COR-L47 (cell line): ENCODE measurements at regions not wholly inside any gene's neighbourhood (a gene's known extent, or its start where the extent isn't known, plus 50 kb on each side); places are given as distances from the start of the nearest gene placed in this dataset.

ENCODE experiments used
- DNase-seq: peaks from one replicate; lab custom pipeline; 2025; lab: John Stamatoyannopoulos, UW

- no peak for DNase-seq
Observed at GRCh38 chr6:82645536-82646230, 282.1 kb downstream of the TPBG start.

- DNase-seq, result no peak
Observed at GRCh38 chr6:82646231-82646615, 282.6 kb downstream of the TPBG start.

DNA sequence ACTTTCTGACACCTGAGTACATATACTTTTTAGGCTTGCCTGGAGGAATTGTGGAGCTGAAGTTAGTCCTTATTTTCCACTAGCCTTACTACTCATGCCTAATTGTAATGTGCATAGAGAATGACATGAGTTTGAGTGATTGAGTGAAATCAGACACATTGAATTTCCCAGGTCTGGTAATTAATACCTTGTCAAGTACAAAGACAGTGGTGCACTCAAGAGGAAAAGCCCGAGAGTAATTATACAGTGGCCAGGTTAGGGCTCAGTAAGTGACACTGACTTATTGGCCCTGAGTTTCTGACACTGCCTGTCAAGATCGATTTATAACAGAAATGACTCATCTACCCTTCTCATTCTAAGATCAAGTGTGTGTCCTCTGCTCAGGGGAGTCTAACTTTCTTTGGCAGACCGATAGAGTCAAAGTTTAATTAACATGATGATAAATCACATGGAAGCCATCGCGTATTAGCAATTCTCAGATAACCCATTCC is 288.3 kb downstream of the TPBG start:
- DNase-seq, result no peak

- no peak for DNase-seq
Observed at GRCh38 chr6:82679232-82679631, 315.6 kb downstream of the TPBG start.

DNA sequence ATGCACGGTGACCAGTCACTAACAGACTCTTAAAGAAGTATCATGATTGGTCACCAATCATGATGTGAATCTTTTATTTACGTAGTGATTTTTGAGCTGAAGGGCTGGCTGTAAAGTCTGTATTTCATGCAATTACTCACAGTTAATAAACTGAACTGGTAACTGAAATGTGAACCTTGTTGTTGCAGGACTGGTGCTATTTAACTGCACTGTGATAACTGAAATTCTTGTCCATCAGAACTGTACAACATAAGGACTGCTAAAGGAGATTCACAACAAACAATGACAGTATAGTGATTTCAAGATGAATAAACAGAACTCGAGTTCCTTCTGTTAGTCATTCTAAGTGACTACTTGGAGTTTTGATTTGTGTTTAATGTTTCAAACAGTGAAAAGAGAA is 316.6 kb downstream of the TPBG start:
- DNase-seq, result no peak

DNA sequence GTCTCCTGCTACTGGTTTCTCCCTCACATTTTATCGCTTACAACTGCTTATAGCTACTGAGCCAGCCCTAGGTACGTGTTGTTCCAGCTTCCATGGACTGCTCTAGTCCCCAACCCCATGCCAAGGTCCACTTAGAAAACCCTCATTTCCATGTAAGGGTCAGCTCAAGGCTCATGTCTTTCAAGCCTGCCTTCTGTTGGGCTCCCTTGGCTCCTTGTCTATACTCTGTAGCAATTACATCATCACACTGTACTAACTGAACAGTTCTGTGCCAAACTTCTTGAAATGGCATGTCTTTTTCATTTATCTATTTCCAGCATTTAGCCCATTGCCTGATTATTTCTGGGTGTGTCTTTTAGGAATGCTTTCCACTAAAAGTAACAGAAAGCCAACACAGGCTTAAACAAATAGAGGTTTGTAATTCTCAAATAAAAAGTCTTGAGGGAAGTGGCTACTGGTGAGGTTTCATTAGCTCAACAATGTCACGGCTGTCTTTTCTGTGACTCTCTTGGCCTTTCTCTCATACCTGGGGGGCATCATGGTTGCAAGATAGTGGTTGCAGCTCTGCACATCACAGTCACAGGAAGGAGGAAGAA is 317.6 kb downstream of the TPBG start:
- no peak for DNase-seq

- no peak for DNase-seq
Observed at GRCh38 chr6:82686719-82687118, 323.1 kb downstream of the TPBG start.

DNA sequence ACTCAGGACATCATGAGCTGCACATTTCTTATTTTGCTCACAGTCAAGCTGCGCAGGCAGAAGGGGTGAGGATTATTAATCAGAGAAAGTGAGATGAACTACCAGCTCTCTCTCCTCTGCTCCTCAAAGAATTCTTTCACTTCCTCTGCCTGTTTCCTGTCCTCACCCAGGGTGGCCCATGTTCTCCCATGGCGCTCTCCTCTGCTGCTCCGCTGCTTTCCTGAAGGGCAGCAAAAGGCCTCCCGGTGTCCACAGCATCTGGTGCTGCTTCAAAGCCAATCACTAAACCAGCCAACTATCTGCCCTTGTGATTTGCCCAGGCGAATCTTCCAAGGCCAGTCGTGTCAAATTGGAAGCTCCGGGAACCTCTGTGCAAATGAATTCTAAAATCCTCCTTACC is 324.2 kb downstream of the TPBG start:
- no peak for DNase-seq

DNA sequence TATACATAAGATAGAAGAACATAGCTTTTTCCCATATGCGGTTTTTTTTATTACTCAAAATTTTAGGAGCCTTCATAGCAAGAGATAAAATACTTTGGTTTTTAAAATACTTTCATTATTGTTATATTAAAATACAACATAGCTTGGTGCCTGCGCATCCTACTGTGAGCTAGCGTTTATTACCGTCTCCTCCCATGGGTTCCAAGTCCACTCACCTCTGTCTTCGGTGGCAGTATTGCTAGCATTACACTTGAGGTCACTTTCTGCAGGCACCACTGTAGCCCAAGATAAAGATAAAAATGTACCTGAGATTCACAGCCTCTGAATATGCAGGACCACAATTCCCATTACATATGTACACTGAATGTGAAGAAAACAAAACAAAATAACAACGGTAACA is 326.7 kb downstream of the TPBG start:
- no peak for DNase-seq

- no peak for DNase-seq
Observed at GRCh38 chr6:82691997-82692396, 328.4 kb downstream of the TPBG start.

GRCh38 chr6:82693094-82693493 is 329.5 kb downstream of the TPBG start:
- DNase-seq, result peak; percentile 94

DNA sequence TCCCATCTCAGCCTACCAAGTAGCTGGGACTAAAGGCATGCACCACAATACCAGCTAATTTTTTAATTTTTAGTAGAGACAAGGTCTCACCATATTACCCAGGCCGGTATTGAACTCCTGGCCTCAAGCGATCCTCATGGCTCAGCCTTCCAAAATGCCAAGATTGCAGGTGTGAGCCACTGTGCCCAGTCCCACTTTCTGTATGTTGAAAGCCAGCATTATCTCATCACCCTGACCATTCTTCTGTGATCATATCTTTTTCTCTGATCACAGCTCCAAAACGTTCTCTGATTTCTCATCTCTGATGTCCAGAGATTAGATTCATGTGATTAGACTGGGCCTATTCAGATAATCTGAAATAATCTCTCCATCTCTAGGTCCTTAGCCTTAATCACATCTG is 337.7 kb downstream of the TPBG start:
- no peak for DNase-seq

DNA sequence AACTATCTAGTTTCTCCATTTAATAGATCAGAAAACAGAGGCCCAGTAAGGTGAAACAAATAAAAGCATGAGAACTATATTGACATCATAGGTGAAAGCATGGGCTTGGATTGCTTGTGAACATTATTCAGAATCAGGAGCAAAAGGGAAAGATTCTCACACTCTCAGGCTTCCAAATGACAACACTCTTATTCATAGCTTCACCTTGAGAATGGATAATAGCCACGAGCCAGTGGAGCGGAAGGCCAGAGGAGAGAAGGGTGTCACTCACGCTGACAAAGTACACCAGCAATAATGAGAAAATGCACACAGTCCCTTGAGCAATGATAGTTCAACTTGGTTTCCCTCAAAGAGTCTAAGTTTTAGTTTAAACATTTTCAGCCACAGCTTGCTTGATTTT is 339.0 kb downstream of the TPBG start:
- DNase-seq, result no peak

- no peak for DNase-seq
Observed at GRCh38 chr6:82703230-82703629, 339.6 kb downstream of the TPBG start.

- no peak for DNase-seq
Observed at GRCh38 chr6:82704045-82704444, 340.4 kb downstream of the TPBG start.

- DNase-seq, result no peak
Observed at GRCh38 chr6:82705579-82705978, 342.0 kb downstream of the TPBG start.

DNA sequence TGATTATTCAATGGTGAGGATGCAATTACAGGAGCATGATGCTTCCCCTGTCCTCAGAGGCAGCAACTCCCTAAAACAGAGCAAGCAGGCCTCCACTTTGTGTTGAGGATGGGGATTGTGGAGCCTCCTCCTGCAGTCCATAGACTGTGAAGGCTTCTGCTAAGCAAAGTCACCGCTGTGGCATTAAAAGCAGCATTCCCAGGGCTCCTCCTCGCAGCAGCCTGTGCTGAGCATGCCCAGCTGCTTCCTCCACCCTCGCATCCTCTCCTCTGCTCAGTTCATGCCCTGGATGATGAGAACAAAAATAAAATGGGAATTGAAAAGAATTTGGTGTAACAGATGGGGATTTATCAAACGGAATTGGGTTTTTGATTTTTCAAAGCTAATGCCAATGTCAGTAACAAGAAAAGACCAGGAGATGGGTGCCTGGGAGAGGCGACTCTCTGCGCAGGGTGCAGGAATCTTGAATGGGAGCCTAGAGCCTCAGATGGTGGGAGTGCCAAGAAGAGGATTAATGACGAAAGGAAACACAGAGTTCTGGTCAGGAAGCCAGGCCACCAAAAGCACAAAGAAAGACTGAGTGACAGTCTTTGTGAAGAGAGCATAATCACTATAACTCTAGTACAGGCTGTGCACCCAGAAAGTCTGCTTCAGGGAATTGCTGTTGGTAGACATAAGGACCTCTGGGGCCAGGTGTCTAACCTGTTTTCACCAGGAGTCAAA is 347.6 kb downstream of the TPBG start:
- no peak for DNase-seq

DNA sequence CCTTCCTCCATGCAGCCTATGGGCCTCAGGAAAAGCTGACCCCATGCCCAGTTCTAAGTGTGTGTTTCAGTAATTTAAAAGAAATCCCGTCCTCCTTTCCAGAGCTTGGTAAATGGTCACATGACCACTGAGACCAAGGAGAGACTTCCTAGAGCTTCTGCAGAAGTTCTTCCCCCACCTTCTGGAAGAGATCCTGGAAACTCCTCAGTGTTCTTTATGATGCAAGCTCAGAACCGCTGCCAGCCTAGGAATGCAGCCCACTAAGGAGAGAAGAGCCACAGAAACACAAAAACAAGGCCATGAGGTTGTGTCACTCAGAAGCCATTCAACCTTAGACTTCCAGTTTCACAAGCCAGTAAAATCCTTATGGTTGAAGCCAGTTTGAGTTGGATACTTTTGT is 348.4 kb downstream of the TPBG start:
- no peak for DNase-seq

DNA sequence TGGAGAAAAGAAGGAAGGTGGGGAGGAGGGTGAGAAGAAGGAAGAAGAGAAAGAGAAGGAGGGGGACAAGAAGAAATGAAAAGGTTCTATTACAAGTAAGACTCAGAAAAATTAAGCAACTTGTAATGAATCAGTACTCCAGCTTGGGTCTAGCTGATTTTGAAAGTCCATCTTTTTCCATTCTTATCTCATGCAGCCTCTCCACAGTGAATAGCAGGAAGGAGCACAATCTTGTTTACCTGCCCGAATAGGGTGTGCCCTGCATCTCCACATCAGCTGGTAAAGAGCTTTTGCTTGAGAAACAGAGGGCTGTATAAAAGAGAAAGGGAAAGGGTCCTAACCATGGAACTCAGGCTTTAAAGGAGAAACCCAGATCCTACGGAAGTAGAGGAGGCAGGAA is 348.8 kb downstream of the TPBG start:
- no peak for DNase-seq

GRCh38 chr6:82712826-82713225 is 349.2 kb downstream of the TPBG start:
- DNase-seq, result no peak

- DNase-seq, result no peak
Observed at GRCh38 chr6:82720992-82721391, 344.6 kb downstream of the UBE3D start.

GRCh38 chr6:82735790-82736189 is 329.9 kb downstream of the UBE3D start:
- no peak for DNase-seq

- DNase-seq, result no peak
Observed at GRCh38 chr6:82737965-82738364, 327.7 kb downstream of the UBE3D start.
